Adrenal gland (tissue), 5 donors: ENCODE measurements at regions not wholly inside any gene's neighbourhood (a gene's known extent, or its start where the extent isn't known, plus 50 kb on each side); places are given as distances from the start of the nearest gene placed in this dataset.

Experiments used
- CTCF ChIP-seq, 6 experiments: fragments of 450-650 bp in 4 of 6; fragments of 200-600 bp in 2 of 6; sonication (generic) in 1 of 6; IDR thresholded peaks; 1 replicate in 5 of 6; 2 replicates in 1 of 6; pipeline versions ENCODE4 v1.5.1 to v1.8.0; 2016 to 2021; ENCODE audit warnings: antibody characterized with exemption in 6 of 6, mild to moderate bottlenecking in 2 of 6, moderate library complexity in 1 of 6
- POLR2A ChIP-seq, 2 donors: fragments of 450-650 bp; IDR thresholded peaks; one replicate each; pipeline ENCODE4 v1.6.1; 2017; ENCODE audit warnings: antibody characterized with exemption in 2 of 2, mild to moderate bottlenecking in 2 of 2, moderate library complexity in 1 of 2
- donor health status: DM: no; HTN: no; CAD: no.

- TF ChIP-seq CTCF (IDR thresholded peaks at IDR 0.05) (no peak), POLR2A (IDR thresholded peaks at IDR 0.05) (no peak)
Measured at GRCh38 chr2:4464634-4465266, 761.4 kb downstream of the DCDC2C start.
